ENCODE measurements at regions not wholly inside any gene's neighbourhood (a gene's known extent, or its start where the extent isn't known, plus 50 kb on each side); places are given as distances from the start of the nearest gene placed in this dataset.

DNA sequence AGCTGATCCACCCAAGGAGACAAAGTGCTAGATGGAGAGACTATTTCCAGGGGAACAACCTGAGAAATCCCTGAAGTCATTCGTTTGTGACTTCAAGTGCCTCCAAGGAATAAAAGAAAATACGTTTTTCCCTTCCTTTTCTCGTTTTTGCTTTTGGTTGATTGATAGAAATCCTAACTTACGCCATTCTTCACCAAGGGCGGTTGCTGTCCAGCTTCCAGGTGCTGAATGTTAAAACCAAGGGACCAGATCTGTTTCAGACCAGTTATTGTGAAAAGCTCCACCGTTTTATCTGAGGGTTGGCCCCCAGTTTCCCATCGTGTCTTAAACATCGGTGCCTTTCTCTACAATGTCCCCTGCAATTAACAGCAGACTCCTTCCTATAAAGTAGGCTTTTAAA, 600.7 kb upstream of the SGCD start:
- DNase-seq = no peak

DNA sequence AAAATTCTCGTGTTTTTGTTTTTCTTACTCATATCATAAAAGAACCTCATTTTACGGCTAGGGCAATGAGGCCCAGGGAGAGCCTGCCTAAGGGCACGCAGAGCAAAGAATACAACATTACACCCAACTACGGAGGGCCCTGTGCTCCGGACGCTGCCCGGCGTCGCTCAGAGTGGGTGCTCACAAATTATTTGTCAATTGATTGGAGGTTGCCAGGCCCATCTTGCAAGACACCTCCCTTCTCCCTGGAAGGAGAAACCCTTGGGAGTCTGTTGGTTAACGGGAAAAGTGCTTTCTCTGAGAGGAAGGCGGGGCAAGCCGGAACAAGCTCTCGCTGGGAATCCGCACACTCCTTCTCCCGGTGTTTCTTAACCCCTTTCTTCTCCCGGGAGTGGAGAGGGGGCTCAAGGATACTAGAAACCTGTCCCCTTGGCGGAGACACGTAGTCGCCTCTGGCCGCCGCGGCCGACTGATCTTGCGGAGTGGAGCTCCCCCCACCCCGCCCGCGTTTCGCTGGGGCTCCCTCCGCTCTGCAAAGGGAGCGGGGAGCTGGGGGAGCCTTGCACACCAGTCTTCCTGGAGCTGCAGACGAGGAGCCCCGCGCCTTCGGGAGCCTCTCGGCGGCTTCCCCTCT, 599.3 kb upstream of the SGCD start:
- DNase-seq = no peak

GRCh38 chr5:155728146-155728856, 598.7 kb upstream of the SGCD start:
- DNase-seq = peak in 1 of 2 donors; percentile 6

GRCh38 chr5:155728857-155729683, 597.9 kb upstream of the SGCD start:
- DNase-seq = no peak

DNA sequence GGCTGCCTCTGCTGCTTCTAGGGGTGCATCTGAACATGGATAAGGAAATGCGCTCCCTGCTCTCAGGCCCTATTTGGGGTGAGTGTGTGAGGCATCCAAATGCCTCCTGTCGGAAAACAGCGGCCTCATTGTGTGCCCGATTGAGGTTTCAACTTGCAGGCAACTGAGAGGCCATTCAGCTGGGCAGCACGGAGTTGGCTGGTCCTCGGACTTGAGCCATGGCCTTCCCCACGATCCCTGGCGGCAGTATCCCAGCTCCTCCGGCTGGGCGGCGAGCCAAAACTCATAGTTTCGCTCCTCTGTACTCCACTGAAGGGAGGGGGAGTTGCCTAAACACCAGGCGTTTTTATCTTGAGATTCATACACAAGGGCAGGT, 597.3 kb upstream of the SGCD start:
- DNase-seq = no peak

- DNase-seq = no peak
These were observed 594.2 kb upstream of the SGCD start for GRCh38 chr5:155732587-155733376.

- DNase-seq = no peak
These were observed 593.0 kb upstream of the SGCD start for GRCh38 chr5:155733935-155734334.

- no peak for DNase-seq
These were observed 591.6 kb upstream of the SGCD start for GRCh38 chr5:155735388-155735787.

DNA sequence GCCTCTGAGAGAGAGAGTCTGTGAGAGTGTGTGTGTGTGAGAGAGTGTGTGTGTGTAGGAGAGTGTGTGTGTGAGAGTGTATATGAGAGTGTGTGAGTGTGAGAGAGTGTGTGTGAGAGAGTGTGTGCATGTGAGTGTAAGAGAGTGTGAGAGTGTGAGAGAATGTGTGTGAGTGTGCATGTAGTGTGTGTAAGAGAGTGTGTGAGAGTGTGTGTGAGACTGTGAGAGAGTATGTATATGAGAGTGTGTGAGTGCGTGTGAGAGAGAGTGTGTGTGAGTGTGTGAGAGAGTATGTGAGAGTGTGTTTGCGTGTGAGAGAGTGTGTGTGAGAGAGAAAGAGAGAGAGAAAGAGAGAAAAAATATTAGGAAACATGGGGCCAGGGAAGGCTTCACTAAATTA, 588.3 kb upstream of the SGCD start:
- no peak for DNase-seq

DNA sequence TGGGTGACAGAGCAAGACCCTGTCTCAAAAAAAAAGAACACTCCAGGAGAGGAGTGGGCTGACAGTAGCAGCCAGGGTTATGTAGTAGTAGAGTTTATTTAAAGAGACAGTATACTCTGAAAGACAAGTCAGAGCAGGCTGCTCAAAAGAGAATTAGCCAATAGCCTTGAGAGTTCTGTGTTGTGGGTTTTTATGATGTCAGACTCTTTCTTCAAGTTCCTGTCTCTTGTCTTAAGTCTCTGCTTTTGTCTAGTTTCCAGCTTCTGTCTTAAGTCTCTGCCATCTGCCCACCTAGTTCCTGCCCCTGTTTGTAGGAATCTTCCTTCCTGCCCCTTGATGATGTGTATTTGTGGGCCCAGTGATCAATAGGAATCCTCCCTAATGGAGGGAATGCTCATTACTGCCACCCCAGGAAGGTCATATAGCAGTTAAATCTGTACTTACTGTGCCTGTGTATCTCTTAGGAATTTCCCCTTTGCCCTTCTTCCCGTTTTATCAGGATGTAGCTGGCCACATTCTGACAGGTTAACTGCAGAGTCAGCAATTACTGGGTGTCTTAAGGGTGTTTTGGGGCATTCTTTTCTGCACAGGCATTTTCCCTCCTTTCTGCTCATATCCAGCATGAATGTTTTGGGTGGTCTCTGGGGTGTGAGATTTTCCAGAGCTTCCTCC, 580.5 kb upstream of the SGCD start:
- no peak for DNase-seq

- DNase-seq = no peak
These were observed 576.9 kb upstream of the SGCD start for GRCh38 chr5:155750101-155750500.

- DNase-seq = no peak
These were observed 576.4 kb upstream of the SGCD start for GRCh38 chr5:155750571-155750970.

GRCh38 chr5:155753943-155754581, 572.9 kb upstream of the SGCD start:
- DNase-seq = no peak

- no peak for DNase-seq
These were observed 567.7 kb upstream of the SGCD start for GRCh38 chr5:155759252-155759651.

GRCh38 chr5:155759984-155760383, 567.0 kb upstream of the SGCD start:
- no peak for DNase-seq

GRCh38 chr5:155761502-155761901, 565.5 kb upstream of the SGCD start:
- no peak for DNase-seq

DNA sequence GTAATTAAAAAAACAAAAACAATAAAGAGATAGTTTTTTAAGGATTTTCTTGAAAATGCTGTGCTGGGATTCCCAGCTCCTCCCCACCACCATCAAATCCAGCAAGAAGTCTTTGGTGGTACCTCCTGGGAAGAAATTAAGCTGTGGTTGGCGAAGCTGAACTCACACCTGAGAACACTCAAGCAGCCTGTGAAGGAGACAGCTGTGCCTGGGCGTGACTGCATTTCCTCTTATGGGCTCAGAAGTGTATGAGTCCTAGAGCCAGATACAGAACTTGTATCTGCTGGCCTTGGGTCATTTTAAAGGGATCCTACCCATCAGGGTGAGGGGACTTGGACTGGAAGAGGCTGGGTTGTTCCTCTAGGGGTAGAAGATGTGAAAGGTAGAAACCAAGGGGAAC, 561.2 kb upstream of the SGCD start:
- DNase-seq = no peak

GRCh38 chr5:155767470-155767869, 559.5 kb upstream of the SGCD start:
- DNase-seq = peak in 1 of 2 donors; percentile 26

- DNase-seq = peak in 1 of 2 donors; percentile 19
These were observed 558.6 kb upstream of the SGCD start for GRCh38 chr5:155768332-155768731.

DNA sequence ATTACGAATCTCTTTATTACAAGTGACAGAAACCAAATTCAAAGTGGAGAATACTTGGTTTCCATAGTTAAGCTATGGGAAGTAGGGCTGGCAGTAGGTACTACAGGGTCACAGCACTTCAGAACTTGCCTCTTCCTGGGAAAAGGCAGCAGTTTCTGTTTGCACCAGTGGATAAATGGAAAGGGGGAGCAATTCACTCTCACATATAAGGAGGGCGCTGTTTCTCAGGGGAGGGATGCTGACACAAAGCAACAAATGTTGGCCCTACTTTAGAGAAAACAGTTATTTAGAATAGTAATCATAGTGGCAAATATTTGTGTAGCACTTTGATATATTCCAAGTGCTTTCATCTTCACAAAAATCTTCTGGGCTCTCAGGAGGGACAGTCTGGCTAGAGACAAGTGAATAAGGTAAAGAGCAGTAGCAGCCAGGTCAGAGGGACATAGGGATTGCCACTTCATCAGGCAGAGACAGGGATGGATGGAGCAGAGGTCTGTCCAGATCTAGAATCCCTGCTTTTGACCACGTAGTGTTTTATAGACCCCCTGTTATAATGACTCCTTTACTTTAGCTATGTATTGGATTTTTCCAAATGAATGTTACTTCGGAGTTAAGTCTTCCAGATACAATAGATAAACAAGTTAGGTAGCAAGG, 554.8 kb upstream of the SGCD start:
- DNase-seq = no peak

- peak; percentile 41 to 51 for DNase-seq
These were observed 553.3 kb upstream of the SGCD start for GRCh38 chr5:155773680-155774079.

Data from CD4-positive, alpha-beta T cell treated with Interleukin-1 beta for 1 hour (primary cell).